SU-DHL-6 (cell line): ENCODE measurements at regions not wholly inside any gene's neighbourhood (a gene's known extent, or its start where the extent isn't known, plus 50 kb on each side); places are given as distances from the start of the nearest gene placed in this dataset.

Experiments
- H2AFZ ChIP-seq: fragments of 200-600 bp; sonication (generic); 2 replicates; pipeline ENCODE4 v1.6.1; 2014; ENCODE audit warnings: low read depth, mild to moderate bottlenecking, moderate library complexity, mixed read lengths, antibody characterized with exemption, low read length; ENCODE audit not compliant: severe bottlenecking
- H3F3A ChIP-seq: fragments of 200-600 bp; shearing (Covaris generic); 2 replicates; pipeline ENCODE4 v1.6.0; 2016; ENCODE audit warnings: antibody characterized with exemption, mild to moderate bottlenecking; ENCODE audit not compliant: insufficient read depth
- H3K27ac ChIP-seq: fragments of 200-600 bp; sonication (generic); 2 replicates; pipeline ENCODE4 v1.5.1; 2016; ENCODE audit warnings: low read depth, mild to moderate bottlenecking, low read length, moderate library complexity, mixed read lengths
- H3K27me3 ChIP-seq: fragments of 200-600 bp; sonication (generic), shearing (Covaris generic); 2 replicates; pipeline ENCODE4 v1.6.0; 2014; ENCODE audit warnings: mild to moderate bottlenecking, low read length
- H3K36me3 ChIP-seq: fragments of 200-600 bp; sonication (generic); 2 replicates; pipeline ENCODE4 v1.6.1; 2014; ENCODE audit warnings: mild to moderate bottlenecking, low read length, mixed read lengths
- H3K4me2 ChIP-seq: fragments of 300-600, 200-600 bp; shearing (Covaris generic), sonication (generic); 2 replicates; pipeline ENCODE4 v1.6.0; 2014; ENCODE audit warnings: low read length, low read depth, mild to moderate bottlenecking; ENCODE audit not compliant: poor library complexity, severe bottlenecking
- H3K4me3 ChIP-seq: fragments of 200-600 bp; sonication (generic); 2 replicates; pipeline ENCODE4 v1.5.1; 2014; ENCODE audit warnings: antibody characterized with exemption, low read length, mild to moderate bottlenecking, mixed read lengths; ENCODE audit not compliant: insufficient read depth, poor library complexity, severe bottlenecking
- H3K79me2 ChIP-seq: fragments of 200-600 bp; sonication (generic); 2 replicates; pipeline ENCODE4 v1.6.1; 2014; ENCODE audit warnings: mild to moderate bottlenecking, low read length, moderate library complexity; ENCODE audit not compliant: insufficient read depth
- H3K9ac ChIP-seq: fragments of 200-600 bp; sonication (generic); 2 replicates; pipeline ENCODE4 v1.7.0; 2014; ENCODE audit warnings: mild to moderate bottlenecking, low read length
- H3K9me2 ChIP-seq: fragments of 200-600 bp; sonication (generic); replicated peaks from 2 replicates; pipeline ENCODE4 v1.6.1; 2014; ENCODE audit warnings: low read length; ENCODE audit not compliant: insufficient read depth
- H3K9me3 ChIP-seq: fragments of 200-600 bp; sonication (generic); 2 replicates; pipeline ENCODE4 v1.6.1; 2014; ENCODE audit warnings: low read length, mixed read lengths; ENCODE audit not compliant: insufficient read depth
- H4K20me1 ChIP-seq: fragments of 200-600 bp; sonication (generic); 2 replicates; pipeline ENCODE4 v1.6.1; 2014; ENCODE audit warnings: low read depth, mild to moderate bottlenecking, antibody characterized with exemption, low read length, moderate library complexity, mixed read lengths
- EZH2phosphoT487 ChIP-seq: fragments of 200-600 bp; sonication (generic), shearing (Covaris generic); conservative IDR thresholded peaks from 2 replicates; pipeline ENCODE4 v1.6.1; 2018; ENCODE audit warnings: mild to moderate bottlenecking, antibody characterized with exemption, low read length, moderate library complexity, mixed read lengths
- TF ChIP-seq, protein P1 (sequence below): fragments of 200-600 bp; sonication (generic); IDR thresholded peaks from one replicate; pipeline ENCODE4 v1.5.1; 2017; ENCODE audit warnings: antibody characterized with exemption, mild to moderate bottlenecking, low read length, moderate library complexity; ENCODE audit not compliant: insufficient read depth, poor library complexity, severe bottlenecking

DNA sequence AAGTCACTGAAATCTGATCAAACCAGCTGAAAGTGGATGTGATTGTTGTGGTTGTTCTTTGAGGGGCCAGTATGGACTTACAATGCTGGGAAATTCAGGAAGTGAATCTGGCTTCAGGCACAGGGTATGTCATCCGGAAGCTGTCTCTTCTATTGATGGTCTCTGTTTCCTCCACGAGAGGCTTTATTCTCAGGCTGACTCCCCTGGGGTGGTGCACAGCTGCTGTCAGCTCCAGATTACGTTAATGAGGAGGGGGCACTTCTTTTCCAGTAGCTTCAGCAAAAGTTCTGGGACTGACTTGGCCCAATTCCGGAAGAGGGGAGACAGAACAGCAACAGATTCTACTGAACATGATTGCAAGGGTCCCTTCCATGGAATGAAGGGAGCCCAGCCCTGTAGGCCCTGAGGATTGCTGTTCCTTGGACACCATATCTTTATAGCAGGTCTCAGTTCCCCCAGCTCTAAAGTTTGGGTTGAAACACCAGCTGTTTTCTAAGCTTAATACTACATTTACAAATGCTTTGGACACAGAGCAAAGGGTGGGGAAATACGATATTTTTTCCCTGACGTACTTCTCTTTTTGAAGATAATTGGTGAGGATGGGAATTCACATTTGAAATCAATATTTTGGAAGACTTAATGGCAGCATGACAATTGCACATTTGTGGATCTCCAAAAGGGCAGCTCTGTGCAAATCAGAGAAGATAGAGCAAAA lies 400.9 kb downstream of the TSN start:
- no peaks in the 10 kb centered on the region for H3K79me2 ChIP-seq

DNA sequence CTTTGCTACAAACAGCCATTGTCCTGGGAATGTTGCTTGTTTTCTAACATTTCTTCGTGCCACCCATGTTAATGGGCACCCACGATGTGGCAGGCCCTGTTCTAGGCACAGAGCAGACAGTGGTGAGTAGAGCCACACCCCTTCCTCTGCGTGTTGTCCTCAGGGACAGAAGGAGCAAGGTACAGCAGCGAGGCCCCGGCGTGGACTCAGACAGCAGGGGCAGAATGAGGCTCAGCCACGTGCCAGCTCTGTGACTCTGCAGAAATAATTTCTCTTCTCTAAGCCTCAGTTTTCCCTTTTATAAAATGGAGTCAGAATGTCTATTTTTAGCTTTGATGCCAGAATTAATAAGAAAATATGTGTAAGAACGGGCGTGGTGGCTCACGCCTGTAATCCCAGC lies 401.7 kb downstream of the TSN start:
- Histone ChIP-seq H3K27me3 (no peaks in the 10 kb centered on the region), H4K20me1 (no peaks in the 10 kb centered on the region)

More for the DNA sequence above, 400.9 kb downstream of the TSN start:
- no peak overlapping the region for H3K4me2 ChIP-seq
- no peak for TF ChIP-seq EZH2phosphoT487
- TF ChIP-seq, protein P1, sequence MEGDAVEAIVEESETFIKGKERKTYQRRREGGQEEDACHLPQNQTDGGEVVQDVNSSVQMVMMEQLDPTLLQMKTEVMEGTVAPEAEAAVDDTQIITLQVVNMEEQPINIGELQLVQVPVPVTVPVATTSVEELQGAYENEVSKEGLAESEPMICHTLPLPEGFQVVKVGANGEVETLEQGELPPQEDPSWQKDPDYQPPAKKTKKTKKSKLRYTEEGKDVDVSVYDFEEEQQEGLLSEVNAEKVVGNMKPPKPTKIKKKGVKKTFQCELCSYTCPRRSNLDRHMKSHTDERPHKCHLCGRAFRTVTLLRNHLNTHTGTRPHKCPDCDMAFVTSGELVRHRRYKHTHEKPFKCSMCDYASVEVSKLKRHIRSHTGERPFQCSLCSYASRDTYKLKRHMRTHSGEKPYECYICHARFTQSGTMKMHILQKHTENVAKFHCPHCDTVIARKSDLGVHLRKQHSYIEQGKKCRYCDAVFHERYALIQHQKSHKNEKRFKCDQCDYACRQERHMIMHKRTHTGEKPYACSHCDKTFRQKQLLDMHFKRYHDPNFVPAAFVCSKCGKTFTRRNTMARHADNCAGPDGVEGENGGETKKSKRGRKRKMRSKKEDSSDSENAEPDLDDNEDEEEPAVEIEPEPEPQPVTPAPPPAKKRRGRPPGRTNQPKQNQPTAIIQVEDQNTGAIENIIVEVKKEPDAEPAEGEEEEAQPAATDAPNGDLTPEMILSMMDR, result no peak
- no peaks in the 10 kb centered on the region for H3K9me2 ChIP-seq
- H2AFZ ChIP-seq, result no peak overlapping the region
- H3K27me3 ChIP-seq, result no peaks in the 10 kb centered on the region
- H3K9ac ChIP-seq, result no peak overlapping the region
- no peak overlapping the region for H3K4me3 ChIP-seq
- no peak overlapping the region for H3K27ac ChIP-seq
- H3K36me3 ChIP-seq, result no peaks in the 10 kb centered on the region
- H4K20me1 ChIP-seq, result no peaks in the 10 kb centered on the region
- no peaks in the 10 kb centered on the region for H3K9me3 ChIP-seq
- H3F3A ChIP-seq, result no peaks in the 10 kb centered on the region

DNA sequence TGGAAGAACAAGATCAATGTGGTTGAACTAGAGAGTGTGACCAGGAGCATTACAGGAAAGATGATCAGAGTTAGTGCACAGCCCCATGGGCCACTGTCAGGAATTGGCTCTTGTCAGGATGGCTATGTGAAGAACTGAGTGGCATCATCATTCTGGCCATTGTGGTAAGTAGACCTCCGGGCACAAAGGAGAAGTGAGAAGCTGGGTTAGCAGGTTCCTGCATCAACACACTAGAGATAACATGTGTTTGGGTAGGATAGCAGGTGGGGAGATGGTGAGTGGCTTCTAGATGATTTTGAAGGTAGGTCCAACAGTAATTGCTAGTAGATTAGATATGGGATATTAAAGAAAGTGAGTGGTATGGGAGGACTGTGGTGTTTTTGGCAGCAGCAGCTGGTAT lies 408.2 kb downstream of the TSN start:
- Histone ChIP-seq H3K9me2 (no peaks in the 10 kb centered on the region), H3K9ac (no peak overlapping the region), H3K79me2 (no peaks in the 10 kb centered on the region), H3K27ac (no peak overlapping the region), H3K36me3 (no peaks in the 10 kb centered on the region), H2AFZ (no peak overlapping the region), H3F3A (no peaks in the 10 kb centered on the region), H4K20me1 (no peaks in the 10 kb centered on the region), H3K27me3 (no peaks in the 10 kb centered on the region), H3K4me2 (no peak overlapping the region), H3K4me3 (no peak overlapping the region), H3K9me3 (no peaks in the 10 kb centered on the region)
- TF ChIP-seq, protein P1, result no peak
- TF ChIP-seq EZH2phosphoT487, result no peak

More for the DNA sequence above, 401.7 kb downstream of the TSN start:
- Histone ChIP-seq H3K4me3 (no peak overlapping the region), H3K79me2 (no peaks in the 10 kb centered on the region), H3K9me3 (no peaks in the 10 kb centered on the region), H2AFZ (no peak overlapping the region), H3K9ac (no peak overlapping the region), H3K36me3 (no peaks in the 10 kb centered on the region), H3K27ac (no peak overlapping the region), H3F3A (no peaks in the 10 kb centered on the region), H3K9me2 (no peaks in the 10 kb centered on the region), H3K4me2 (no peak overlapping the region)
- TF ChIP-seq EZH2phosphoT487, result no peak
- TF ChIP-seq, protein P1, result no peak
